A673 (cell line): ENCODE measurements at regions not wholly inside any gene's neighbourhood (a gene's known extent, or its start where the extent isn't known, plus 50 kb on each side); places are given as distances from the start of the nearest gene placed in this dataset.

Experiments
- BruUV-seq: library from RNA; stranded (reverse); fragments of 400-500 nt; replicated peaks from 2 replicates; lab custom pipeline; 2021; lab: Mats Ljungman, UMichigan
- CTCF ChIA-PET: fragments of 300-600 bp; sonication (Branson Sonifier 250); formaldehyde crosslinking; loops from one replicate; lab custom pipeline; 2022; ENCODE audit warnings: antibody characterized with exemption; lab: Charles Lee
- POLR2A ChIA-PET: fragments of 300-600 bp; sonication (Branson Sonifier 250); formaldehyde crosslinking; loops from one replicate; lab custom pipeline; 2022; ENCODE audit warnings: antibody characterized with exemption; ENCODE audit not compliant: low non-redundant PET; lab: Charles Lee
- DNase-seq: peaks from one replicate; pipeline ENCODE4 v3.0.0-alpha.2; 2015; ENCODE audit warnings: low spot score
- H3K27ac ChIP-seq: fragments of 200-600 bp; sonication (generic); 2 replicates; pipeline ENCODE4 v1.5.1; 2016; ENCODE audit warnings: mixed run types, low read depth, mild to moderate bottlenecking, mixed read lengths, antibody characterized with exemption, low read length; ENCODE audit not compliant: poor library complexity, severe bottlenecking
- H3K27me3 ChIP-seq: fragments of 200-600 bp; sonication (generic); replicated peaks from 2 replicates; pipeline ENCODE4 v1.6.1; 2017; ENCODE audit warnings: mixed run types, low read depth, mild to moderate bottlenecking, mixed read lengths, antibody characterized with exemption, low read length; ENCODE audit not compliant: insufficient read depth, poor library complexity
- H3K36me3 ChIP-seq: fragments of 200-600 bp; sonication (generic); 2 replicates; pipeline ENCODE4 v1.6.1; 2016; ENCODE audit warnings: mixed run types, mild to moderate bottlenecking, mixed read lengths, antibody characterized with exemption, low read length; ENCODE audit not compliant: insufficient read depth, poor library complexity, severe bottlenecking
- H3K4me1 ChIP-seq: fragments of 200-600 bp; sonication (generic); 2 replicates; pipeline ENCODE4 v1.6.1; 2017; ENCODE audit warnings: mixed run types, mild to moderate bottlenecking, mixed read lengths, antibody characterized with exemption, low read length; ENCODE audit not compliant: insufficient read depth, poor library complexity, severe bottlenecking
- H3K4me3 ChIP-seq: fragments of 200-600 bp; sonication (generic); 2 replicates; pipeline ENCODE4 v1.5.1; 2016; ENCODE audit warnings: low read depth, mixed run types, mild to moderate bottlenecking, mixed read lengths, low read length; ENCODE audit not compliant: poor library complexity, severe bottlenecking
- H3K9me3 ChIP-seq: fragments of 200-600 bp; sonication (generic); 2 replicates; pipeline ENCODE4 v1.6.1; 2016; ENCODE audit warnings: mixed run types, low read depth, mild to moderate bottlenecking, mixed read lengths, antibody characterized with exemption, low read length; ENCODE audit not compliant: poor library complexity, severe bottlenecking
- CTCF ChIP-seq: fragments of 300-800, 200-600 bp; sonication (generic); conservative IDR thresholded peaks from 2 replicates; pipeline ENCODE4 v1.5.1; 2017; ENCODE audit warnings: low read depth, mild to moderate bottlenecking, antibody characterized with exemption, low read length, moderate library complexity, mixed read lengths
- EZH2 ChIP-seq: fragments of 200-600 bp; sonication (generic); IDR thresholded peaks from 2 replicates; pipeline ENCODE4 v1.6.1; 2017; ENCODE audit warnings: borderline replicate concordance, low read depth, mild to moderate bottlenecking, mixed read lengths, antibody characterized with exemption, low read length; ENCODE audit not compliant: poor library complexity, severe bottlenecking
- intact Hi-C: fragments of 100-400 bp; cut with micrococcal nuclease; formaldehyde crosslinking; loops from one replicate; pipeline ENCODE4 v1.10.0; 2022; ENCODE audit not compliant: unreplicated experiment

GRCh38 chr17:27237890-27238289, 56.0 kb upstream of the WSB1 start:
- no peaks in the 10 kb centered on the region for H3K36me3 ChIP-seq
- no peaks in the 10 kb centered on the region for H3K27me3 ChIP-seq
- intact Hi-C loops, result loop anchor here (5.0 to 10.0 kb wide), 2 partner anchors 219 to 517 kb away; partner anchors contain the start of gene KSR1
- no peak overlapping the region for H3K27ac ChIP-seq
- H3K9me3 ChIP-seq, result no peaks in the 10 kb centered on the region
- H3K4me3 ChIP-seq, result no peak overlapping the region
- POLR2A ChIA-PET, result no interaction called here
- DNase-seq, result no peak
- H3K4me1 ChIP-seq, result peaks cover 2% of the 10 kb centered on the region
- BruUV-seq, result no TSS peak
- no peak for TF ChIP-seq CTCF
- no peak for TF ChIP-seq EZH2
- CTCF ChIA-PET, result interaction anchor here (1.1 to 1.9 kb wide), 3 partner anchors 90 to 362 kb away, joined by 3 to 12 read pairs (median 5); no protein-coding TSS in a partner anchor

- no TSS peak for BruUV-seq
- POLR2A ChIA-PET, result no interaction called here
Observed at GRCh38 chr17:27239046-27239445, 54.9 kb upstream of the WSB1 start.

GRCh38 chr17:27239584-27239983, 54.3 kb upstream of the WSB1 start:
- no peaks in the 10 kb centered on the region for H3K27me3 ChIP-seq
- H3K4me1 ChIP-seq, result peaks cover 5% of the 10 kb centered on the region
- DNase-seq, result no peak
- BruUV-seq, result no TSS peak
- no peak overlapping the region for H3K4me3 ChIP-seq
- ChIA-PET CTCF (interaction anchor here (1.8 kb wide), 1 partner anchor 360 kb away, joined by 5 read pairs; no protein-coding TSS in a partner anchor), POLR2A (no interaction called here)
- H3K9me3 ChIP-seq, result no peaks in the 10 kb centered on the region
- TF ChIP-seq CTCF, result no peak
- intact Hi-C loops, result loop anchor here (5.0 to 10.0 kb wide), 2 partner anchors 218 to 515 kb away; partner anchors contain the start of gene KSR1
- no peaks in the 10 kb centered on the region for H3K36me3 ChIP-seq
- no peak overlapping the region for H3K27ac ChIP-seq

More at GRCh38 chr17:27239046-27239445, 54.9 kb upstream of the WSB1 start:
- Histone ChIP-seq H3K4me1 (no peaks in the 10 kb centered on the region), H3K4me3 (no peak overlapping the region), H3K27me3 (no peaks in the 10 kb centered on the region), H3K27ac (no peak overlapping the region), H3K9me3 (no peaks in the 10 kb centered on the region), H3K36me3 (no peaks in the 10 kb centered on the region)
- TF ChIP-seq EZH2 (no peak), CTCF (no peak)
- no peak for DNase-seq
- CTCF ChIA-PET, result interaction anchor here (1.8 kb wide), 1 partner anchor 361 kb away, joined by 5 read pairs; no protein-coding TSS in a partner anchor
- intact Hi-C loops, result loop anchor here (5.0 to 10.0 kb wide), 2 partner anchors 218 to 516 kb away; partner anchors contain the start of gene KSR1
